Inferior parietal cortex (tissue), 1 donor: ENCODE measurements at regions not wholly inside any gene's neighbourhood (a gene's known extent, or its start where the extent isn't known, plus 50 kb on each side); places are given as distances from the start of the nearest gene placed in this dataset.

Experiments
- DNase-seq: peaks from one replicate; pipeline ENCODE4 v3.0.0-alpha.2; 2016; ENCODE audit errors: extremely low spot score

- DNase-seq = no peak
Observed at GRCh38 chr2:103810875-103811274, 1043.0 kb upstream of the POU3F3 start.

GRCh38 chr2:103814016-103814415, 1039.9 kb upstream of the POU3F3 start:
- DNase-seq = no peak

- no peak for DNase-seq
Observed at GRCh38 chr2:103815731-103816130, 1038.2 kb upstream of the POU3F3 start.

GRCh38 chr2:103817746-103818145, 1036.2 kb upstream of the POU3F3 start:
- DNase-seq = no peak

- DNase-seq = no peak
Observed at GRCh38 chr2:103818176-103818575, 1035.7 kb upstream of the POU3F3 start.

- no peak for DNase-seq
Observed at GRCh38 chr2:103819599-103819998, 1034.3 kb upstream of the POU3F3 start.

GRCh38 chr2:103823847-103824246, 1030.1 kb upstream of the POU3F3 start:
- DNase-seq = no peak

- DNase-seq = no peak
Observed at GRCh38 chr2:103847276-103847675, 1006.6 kb upstream of the POU3F3 start.

- no peak for DNase-seq
Observed at GRCh38 chr2:103859238-103859637, 994.7 kb upstream of the POU3F3 start.

- no peak for DNase-seq
Observed at GRCh38 chr2:103860016-103860415, 993.9 kb upstream of the POU3F3 start.

- DNase-seq = no peak
Observed at GRCh38 chr2:103868396-103868795, 985.5 kb upstream of the POU3F3 start.

GRCh38 chr2:103873716-103874351, 980.1 kb upstream of the POU3F3 start:
- DNase-seq = no peak

- DNase-seq = no peak
Observed at GRCh38 chr2:103875131-103875530, 978.8 kb upstream of the POU3F3 start.

GRCh38 chr2:103875531-103875930, 978.4 kb upstream of the POU3F3 start:
- DNase-seq = no peak

GRCh38 chr2:103876611-103877010, 977.3 kb upstream of the POU3F3 start:
- no peak for DNase-seq

GRCh38 chr2:103879101-103879500, 974.8 kb upstream of the POU3F3 start:
- no peak for DNase-seq

GRCh38 chr2:103880081-103880834, 973.7 kb upstream of the POU3F3 start:
- no peak for DNase-seq

GRCh38 chr2:103887625-103888024, 966.3 kb upstream of the POU3F3 start:
- DNase-seq = no peak

- DNase-seq = no peak
Observed at GRCh38 chr2:103896182-103896581, 957.7 kb upstream of the POU3F3 start.

GRCh38 chr2:103898561-103898960, 955.4 kb upstream of the POU3F3 start:
- no peak for DNase-seq

- no peak for DNase-seq
Observed at GRCh38 chr2:103902347-103902746, 951.6 kb upstream of the POU3F3 start.

GRCh38 chr2:103921161-103921560, 932.8 kb upstream of the POU3F3 start:
- DNase-seq = no peak

GRCh38 chr2:103942199-103942598, 911.7 kb upstream of the POU3F3 start:
- no peak for DNase-seq

- no peak for DNase-seq
Observed at GRCh38 chr2:103945083-103945482, 908.8 kb upstream of the POU3F3 start.
